NCI-H82 treated with DMSO at 0.1 percent for 48 hours (cell line): ENCODE measurements at regions not wholly inside any gene's neighbourhood (a gene's known extent, or its start where the extent isn't known, plus 50 kb on each side); places are given as distances from the start of the nearest gene placed in this dataset.
"Not testable (repeated sequence)": the region's sequence is repeated elsewhere in the genome, so short reads cannot be mapped to it uniquely, and the experiment has no call there.

Experiments
- DNase-seq: peaks from one replicate; lab custom pipeline; 2025; ENCODE audit not compliant: unreplicated experiment; lab: John Stamatoyannopoulos, UW

DNA sequence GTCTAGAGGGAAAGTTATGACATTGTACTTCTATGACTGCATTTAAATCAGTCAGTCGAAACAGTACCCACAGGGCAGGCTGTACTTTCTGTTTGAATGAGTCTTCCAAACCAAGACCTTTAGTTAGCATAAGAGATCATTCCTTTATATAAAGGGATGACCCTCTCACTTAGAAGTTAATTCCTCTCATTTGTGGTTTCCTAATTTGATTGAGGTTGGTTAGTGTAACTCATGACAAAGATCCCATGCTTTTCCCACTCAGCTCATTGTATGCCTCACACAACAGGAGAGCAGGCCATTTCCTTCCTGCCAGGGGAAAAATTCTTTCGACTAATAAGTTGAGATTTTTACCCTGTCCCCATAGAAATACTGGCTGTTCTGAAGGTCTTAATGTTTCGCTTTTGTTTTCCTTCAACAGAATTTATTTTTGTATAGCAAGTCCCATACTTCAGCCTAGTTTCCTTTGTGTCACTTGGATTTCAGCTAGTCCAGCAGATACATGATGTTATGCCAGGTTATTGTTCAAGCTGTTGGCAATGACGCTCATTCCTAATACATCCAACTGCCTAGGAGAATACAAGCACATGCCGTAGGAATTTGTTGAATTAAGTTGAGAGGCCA is 500.7 kb downstream of the SPATA31D1 start:
- DNase-seq: no peak

DNA sequence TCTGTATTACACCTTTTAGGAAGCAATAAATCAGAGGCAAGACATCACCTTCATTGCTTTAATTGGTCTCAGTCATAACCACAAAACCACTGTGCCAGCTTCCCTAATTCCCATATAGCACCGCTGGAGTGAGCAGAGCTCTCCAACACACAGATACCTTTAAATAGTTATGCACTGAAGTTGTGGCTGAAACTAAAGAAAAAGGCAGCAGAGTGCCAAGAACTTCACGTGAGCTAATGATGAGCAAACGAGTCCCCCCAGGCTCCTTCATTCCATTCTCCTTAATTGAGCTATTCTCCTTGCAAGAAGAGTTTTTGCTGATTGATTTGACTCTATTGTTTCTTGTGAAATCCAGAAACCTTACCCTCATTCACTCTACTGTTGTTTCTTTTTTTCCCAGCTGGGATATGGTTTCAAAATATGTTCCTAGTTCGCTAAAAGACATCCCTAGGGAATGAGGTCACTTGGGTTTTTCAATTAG is 501.5 kb downstream of the SPATA31D1 start:
- DNase-seq: no peak

DNA sequence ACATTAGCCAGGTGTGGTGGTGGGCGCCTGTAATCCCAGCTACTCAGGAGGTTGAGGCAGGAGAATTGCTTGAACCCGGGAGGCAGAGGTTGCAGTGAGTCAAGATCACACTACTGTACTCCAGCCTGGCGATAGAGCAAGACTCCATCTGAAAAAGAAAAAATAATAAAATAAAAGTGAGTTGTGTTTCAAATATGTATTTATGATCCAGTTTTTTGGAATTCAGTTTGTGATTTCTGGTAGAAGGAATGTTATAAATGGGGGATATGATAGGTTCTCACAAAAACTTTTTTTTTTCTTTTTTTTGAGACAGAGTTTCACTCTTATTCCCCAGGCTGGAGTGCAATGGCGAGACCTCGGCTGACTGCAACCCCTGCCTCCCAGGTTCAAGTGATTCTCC is 502.2 kb downstream of the SPATA31D1 start:
- not testable (repeated sequence) for DNase-seq

DNA sequence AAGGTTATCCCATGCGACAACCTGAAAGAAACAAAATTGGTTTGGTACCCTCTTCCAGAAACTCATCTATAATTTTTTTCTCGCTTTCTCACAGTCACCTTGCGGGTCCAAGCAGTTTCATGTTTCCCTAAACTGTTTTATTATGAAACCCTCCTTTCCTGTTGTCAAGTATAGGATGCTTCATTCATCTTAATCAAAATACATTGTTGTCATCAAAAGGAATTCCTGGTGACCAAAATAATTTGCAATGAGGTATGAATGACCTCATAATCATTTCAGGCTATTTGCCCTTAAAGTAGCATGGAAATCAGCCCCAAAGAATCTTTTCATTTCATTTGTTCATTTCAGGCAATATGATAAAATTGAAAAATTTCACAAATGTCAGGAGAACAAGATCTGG is 503.0 kb downstream of the SPATA31D1 start:
- DNase-seq: no peak

DNA sequence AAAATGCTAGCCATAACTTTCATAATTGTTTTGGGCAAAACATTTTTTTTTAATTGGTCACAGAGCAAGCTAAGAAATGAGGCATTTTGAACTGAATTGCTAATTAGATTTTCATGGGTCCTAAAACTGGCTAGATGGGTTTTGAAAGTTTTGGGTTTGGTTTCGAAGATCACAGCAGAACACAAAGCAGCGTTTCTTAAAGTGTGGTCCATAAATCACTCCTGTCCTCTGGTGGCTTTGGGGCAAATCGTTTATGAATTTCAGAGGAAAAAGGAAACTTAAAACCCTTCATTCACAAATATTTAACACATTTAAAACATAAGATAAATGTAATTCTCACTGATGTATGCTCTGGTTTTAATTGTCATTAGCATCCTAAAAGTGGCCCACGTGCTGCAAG is 503.7 kb downstream of the SPATA31D1 start:
- no peak for DNase-seq

DNA sequence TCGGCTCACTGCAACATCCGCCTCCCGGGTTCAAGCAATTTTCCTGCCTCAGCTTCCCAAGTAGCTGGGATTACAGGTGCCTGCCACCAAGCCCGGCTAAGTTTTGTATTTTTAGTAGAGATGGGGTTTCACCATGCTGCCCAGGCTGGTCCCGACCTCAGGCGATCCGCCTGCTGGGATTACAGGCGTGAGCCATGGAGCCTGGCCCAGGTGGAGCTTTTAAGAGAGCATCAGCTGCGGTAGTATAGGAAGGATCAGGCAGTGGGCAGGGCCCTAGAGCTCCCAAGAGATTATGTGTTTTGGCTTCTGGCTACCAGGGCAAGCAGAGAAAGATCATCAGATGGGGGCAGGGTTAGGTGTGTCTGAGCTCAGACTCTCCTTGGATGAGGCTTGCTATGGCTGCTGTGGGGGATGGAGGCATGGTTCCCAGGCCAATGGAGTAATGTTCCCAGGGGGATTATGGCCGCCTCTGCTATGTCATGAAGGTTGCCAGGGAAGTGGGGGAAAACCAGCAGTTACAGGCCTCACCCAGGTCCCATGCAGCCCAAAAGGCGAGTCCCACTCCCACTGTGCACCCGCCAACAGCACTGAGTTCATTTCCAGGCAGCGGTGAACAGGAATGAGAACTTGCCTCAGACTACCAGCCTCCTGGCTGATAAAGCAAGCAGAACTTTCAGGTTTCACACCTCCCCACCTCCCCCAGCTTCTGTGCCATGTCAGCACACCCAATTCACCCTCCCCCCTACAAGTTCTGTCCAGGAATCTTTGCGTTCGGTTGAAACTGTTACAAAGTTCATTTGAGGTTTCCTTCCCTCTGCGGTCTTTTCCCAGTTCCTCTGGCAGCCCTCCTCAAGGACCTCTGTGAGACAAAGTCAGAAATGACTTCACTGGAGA is 507.6 kb downstream of the SPATA31D1 start:
- DNase-seq: no peak

DNA sequence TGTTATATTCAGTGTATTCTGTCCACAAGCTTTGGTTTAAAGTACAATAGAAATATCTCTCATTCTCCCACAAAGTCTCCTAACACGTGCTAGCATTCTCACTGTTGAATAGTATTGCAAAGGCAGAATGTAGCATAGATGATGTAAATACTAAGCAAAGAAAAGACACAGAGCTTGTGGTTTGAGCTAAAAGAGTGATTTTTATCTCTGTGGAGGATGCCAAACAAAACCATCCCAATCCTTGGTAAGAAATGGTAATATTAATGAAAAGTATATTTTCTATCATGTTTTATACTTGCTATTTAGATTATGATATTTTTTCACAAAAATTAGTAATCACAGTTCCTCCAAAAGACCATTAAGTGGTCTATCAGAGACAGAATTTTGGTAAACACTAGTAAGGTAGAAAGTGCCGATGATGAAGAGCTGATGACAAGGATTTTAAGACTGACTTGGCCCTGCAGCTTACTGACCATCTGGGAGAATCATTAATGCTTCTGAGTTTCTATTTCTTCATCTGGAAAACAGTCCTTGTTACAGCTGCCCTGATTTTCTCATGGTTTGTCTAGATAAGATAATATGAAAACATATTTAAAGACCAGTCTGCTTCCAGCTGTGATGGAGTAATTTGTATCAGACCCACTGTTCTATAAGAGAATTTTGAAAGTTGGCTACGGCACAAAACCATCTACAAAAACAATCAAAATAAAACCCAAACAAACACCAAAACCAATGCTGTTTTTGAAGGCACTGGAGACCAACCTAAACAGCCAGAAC is 510.2 kb downstream of the SPATA31D1 start:
- DNase-seq: no peak

DNA sequence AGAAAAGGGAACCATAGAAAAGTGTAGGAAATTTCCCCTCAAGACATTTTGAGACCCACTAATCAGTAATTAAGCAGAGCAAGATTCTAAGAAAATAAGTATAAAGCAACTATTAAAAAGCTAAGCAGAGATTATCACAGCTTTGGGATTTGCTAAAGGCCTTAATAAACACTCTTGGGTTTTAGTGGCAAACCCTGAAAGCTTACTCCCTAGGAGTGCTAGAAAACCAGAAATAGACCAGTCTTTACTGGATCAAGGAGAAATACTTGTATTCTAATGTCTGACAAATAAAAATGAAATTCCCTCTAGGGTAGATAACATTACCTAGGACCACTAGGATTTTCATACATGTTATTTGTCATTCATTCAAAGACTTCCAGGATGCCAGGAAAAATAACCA is 510.8 kb downstream of the SPATA31D1 start:
- DNase-seq: no peak

DNA sequence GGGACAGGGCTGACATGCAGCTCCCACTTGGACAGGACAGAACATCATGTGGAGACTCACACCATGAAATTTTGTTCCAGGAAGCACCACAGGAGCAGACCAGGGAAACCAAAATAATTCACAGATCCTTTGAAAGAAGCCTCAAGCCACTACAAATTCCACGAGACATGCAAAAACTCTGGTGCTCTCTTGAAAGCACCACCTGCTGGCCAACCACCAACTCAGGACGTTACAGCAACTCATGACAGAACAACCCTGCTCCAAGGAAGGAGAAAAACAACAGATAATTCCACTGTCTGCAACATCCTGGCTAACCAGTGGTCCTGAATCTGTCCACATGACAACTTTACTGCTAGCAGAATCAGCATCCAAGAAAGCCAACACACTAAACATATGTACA is 516.0 kb downstream of the SPATA31D1 start:
- DNase-seq: no peak

DNA sequence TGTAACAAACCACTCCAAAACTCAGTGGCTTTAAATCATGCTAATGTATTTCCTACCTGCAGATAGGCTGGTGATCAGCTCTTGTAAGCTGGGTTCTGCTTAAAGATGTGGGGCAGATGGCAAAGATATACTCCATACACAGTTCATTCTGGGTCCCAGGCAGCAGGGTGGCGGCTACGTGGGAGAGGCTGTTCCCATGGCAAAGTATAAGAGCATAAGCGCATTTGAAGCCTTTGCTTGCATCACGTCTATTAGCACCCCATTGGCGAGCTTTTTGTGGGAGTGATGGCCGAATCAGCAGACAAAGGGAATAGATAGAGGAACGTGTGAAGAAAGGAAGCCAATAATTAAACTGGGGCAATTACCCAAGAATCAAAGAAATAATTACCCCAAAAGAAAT is 523.1 kb downstream of the SPATA31D1 start:
- no peak for DNase-seq

DNA sequence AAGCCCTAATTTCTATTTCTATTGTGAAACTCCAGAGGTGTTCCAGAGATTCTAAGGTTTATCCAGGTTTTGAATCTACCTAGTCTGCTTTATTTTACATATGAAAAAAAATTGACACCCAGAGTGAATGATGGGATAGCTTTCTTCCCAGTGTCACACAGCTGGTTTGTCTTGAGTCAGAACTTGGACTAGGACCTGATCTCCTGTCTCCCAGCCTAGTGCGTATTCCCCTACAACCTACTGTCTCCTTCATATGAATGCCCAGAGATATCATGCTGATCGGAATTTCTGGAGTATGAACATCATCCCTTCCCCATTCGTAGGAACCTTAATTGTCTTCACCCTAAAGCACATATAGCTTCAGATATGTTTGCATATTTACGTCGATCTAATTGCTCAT is 524.2 kb downstream of the SPATA31D1 start:
- DNase-seq: no peak

DNA sequence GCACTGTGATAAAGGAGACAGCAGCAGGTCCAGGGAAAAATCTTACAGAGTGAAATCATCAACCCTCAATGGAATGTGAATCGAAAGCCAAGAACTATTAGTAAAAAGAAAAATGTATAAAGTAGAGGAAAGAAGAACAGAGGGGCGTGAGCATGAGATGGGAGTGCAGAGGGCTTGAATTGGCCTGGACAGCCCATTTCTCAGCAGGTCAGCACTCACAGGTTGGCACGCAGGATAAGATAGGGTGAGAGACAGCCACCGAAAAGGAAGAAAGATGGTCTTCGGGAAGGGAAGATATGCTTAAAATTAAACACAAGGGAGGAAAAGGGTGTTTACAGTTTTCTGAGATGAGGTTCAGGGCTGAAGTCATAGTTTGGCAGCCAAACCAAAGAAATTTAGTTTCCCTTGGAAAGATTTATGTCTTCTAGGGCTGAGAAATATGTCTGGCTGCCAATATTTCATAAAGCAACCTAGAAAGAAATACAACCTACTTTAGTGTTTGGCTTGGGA is 524.7 kb downstream of the SPATA31D1 start:
- DNase-seq: no peak

DNA sequence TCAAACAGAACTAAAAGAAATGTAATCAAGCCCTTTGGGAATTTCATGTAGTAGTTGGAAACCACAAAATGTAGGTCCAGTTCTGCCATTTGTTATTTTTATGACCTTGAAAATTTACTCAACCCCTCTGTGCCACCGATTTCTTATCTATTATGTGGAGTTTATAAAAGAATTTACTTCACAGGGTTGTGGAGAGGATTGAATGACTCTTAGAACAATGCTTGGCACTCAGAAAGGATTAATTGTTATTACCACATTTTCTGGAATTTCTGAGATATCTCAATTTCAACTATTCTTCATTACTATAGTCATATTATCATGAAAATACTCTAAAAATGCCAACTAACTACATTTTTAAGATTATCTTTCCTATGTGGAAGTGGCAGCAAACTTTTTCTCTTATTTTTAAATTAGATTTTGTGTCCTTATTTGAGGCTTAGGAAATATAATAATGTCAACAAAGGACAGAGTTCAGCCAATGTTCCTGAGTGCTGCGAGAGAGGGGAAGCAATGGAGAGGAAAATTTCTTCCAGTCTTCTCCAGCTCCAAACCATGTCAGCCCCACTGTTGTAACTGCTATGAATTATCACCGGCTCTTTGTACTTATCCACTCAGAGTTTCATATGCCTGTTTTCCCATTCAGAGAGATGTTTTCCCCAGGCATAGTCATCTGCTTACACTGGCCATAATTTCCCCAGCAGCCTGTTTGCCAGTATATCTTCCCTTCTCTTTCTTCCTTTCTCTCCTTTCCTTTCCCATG is 525.6 kb downstream of the SPATA31D1 start:
- no peak for DNase-seq

DNA sequence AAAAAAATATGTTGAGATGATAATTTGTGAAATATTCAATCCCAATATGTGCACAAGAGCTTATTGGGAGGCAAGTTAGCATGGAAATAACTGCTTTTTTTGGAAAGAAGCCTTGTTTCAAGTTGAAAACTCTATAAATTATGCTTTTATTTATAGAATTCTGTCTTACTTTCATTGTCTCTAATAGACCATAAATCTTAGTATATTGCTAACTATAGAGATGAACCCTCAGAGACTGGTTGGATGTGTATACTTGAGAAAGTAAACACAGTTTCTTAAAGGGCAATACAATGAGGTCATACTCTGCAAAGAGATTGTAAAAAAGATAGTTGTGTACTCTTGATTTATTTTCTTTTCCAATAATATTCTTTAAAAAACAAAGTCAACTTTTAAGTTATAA is 530.3 kb downstream of the SPATA31D1 start:
- no peak for DNase-seq

DNA sequence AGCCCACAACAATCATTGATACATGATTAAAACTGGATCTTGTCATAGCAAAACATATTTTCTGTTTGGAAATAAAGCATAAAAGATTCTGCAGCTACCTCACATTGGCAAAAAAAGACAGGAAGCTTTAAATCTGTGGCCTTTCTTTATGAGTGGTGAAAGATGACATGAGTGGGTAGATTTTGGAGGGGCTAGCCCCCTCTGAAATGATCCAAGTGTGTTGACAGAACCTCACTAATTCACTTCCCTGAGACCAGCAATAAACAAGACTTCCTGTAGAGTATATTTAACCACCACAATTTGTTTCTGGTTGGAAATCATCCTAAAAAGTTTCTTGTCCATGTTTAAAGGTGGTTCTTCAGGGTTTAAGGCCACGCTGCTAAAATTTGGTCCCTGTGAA is 530.8 kb downstream of the SPATA31D1 start:
- DNase-seq: no peak

DNA sequence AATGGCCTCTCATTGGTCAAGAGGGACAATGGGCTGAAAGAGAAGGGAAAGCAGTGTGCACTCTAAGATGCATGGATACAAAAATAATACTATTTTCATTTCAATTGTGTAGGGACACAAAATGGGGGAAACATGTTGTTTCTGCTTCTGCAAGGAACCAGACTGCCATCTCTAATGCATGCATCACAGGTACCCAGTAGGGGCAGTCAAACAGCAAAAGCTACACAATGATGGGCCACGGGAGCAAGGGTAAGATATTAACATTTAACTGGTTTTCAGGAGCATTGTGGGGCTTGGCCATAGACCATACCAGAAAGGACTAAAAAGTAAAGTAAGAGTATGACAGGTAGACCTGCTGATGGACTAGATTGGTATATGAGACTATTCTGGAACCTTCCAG is 535.8 kb downstream of the SPATA31D1 start:
- DNase-seq: no peak

DNA sequence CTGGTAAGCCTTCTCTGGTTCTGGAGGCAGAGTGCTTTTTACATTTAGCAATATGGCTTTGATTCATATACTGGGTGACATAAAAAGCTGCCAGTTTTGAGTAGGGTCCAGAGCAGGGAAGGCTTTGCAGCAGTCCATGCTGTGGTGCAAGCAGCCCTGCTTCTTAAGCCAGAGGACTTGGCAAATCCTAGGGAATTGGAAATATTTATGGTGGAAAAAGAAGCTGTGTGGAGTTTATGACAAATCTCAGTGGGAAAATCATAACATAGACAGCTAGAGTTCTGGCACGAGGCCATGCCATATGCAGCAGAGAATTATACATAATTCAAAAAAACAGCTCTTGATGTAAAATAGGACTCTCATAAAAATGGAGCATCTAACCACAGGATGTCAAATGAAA is 536.4 kb downstream of the RASEF start:
- DNase-seq: no peak

DNA sequence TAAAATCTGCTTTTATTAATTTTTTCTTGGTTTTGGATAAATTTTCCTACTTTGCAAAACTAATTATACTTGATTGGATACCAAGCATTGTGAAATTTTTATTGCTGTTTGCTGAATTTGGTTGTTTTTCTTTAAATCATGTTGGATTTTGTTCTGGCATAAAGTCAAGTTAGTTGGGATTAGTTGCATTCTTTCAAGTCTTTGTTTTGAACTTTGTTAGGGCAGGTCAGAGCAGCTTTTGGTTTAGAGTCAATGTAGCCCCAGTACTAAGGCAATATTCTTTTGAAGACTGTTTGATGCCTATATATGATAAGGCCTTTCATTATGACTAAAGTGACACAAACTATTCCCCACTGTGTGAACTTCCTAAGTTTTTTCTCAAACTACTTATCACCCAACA is 531.1 kb downstream of the RASEF start:
- no peak for DNase-seq

DNA sequence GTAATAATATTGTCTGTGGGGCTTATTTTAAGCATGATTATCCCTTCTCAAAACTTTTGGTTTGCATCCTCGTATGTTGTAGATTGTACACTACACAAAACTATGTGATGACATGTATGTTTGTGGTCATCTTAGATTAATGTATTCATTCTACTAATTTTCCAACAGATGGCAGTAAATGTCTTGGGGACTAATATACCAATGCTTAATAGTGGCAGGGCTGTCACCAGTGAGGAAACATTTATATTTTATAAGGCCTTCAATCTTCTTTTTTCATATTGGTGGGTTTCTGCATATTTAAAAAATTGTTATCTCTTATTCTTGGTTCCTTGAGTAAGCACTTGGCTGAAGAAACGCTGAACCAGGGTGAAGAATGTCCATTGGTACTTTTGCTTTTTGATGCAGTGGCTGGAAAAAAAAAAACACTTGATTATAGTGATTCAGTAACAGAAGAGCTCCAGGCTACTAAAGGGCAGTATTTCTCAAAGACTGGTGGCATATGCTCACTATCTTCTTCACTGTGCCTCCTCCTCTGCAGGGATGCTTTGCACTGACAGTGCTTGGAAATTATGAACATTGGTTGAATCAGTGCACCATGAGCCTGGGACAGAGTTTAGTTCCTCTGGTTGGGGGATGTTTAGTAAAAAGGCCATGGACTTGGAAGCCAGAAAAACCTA is 530.3 kb downstream of the RASEF start:
- DNase-seq: no peak

DNA sequence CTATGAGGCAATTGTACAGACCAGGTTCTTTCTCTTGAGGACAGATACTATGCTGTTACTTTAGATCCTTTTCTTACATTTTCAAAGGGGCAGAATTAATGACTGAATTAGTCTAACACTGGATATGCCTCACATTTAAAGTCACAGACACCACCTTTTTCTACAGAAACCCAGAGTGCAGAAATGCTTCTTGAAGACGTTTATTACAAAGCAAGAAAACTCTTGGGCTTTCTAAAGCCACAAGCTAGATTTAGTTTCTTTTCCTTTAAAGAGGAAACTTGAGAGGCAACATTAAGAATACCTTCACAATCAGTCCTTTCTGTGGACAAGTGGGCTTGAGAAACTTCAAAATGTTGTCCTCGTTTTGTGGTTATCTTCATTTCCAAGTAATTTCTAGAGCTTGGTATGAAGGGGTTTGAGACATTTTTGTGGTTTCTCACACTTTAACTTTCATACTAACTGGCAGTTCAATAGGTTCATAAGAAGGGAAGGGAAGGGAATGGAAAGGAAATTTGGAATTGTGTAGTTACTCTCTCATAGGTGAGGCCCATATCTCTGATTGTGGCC is 527.4 kb downstream of the RASEF start:
- no peak for DNase-seq
